Heart left ventricle (tissue), 16 donors: ENCODE measurements at regions not wholly inside any gene's neighbourhood (a gene's known extent, or its start where the extent isn't known, plus 50 kb on each side); places are given as distances from the start of the nearest gene placed in this dataset.

Experiments used
- ATAC-seq, 4 donors: fragments of 200-7000 bp; cut with Tn5 transposase; one replicate each; pipeline ENCODE4 v1.9.1; 2020 to 2022; ENCODE audit warnings: moderate library complexity in 4 of 4, mild to moderate bottlenecking in 3 of 4, moderate number of reproducible peaks in 1 of 4
- DNase-seq, 5 donors: peaks; one replicate each; pipeline ENCODE4 v3.0.0-alpha.2; 2020
- H3K27ac ChIP-seq, 12 donors: fragments of 200-600 bp; sonication (generic) in 4 of 12; one replicate each; pipeline versions ENCODE4 v1.5.0 to v1.8.0; 2016 to 2022; ENCODE audit warnings: mild to moderate bottlenecking in 2 of 12
- H3K27me3 ChIP-seq, 9 donors: fragments of 200-600 bp; sonication (generic) in 2 of 9; one replicate each; pipeline versions ENCODE4 v1.5.1 to v1.8.0; 2016 to 2022; ENCODE audit warnings: mild to moderate bottlenecking in 3 of 9
- H3K36me3 ChIP-seq, 9 donors: fragments of 200-600 bp; sonication (generic) in 2 of 9; one replicate each; pipeline versions ENCODE4 v1.5.0 to v1.8.0; 2018 to 2022; ENCODE audit warnings: mild to moderate bottlenecking in 2 of 9
- H3K4me1 ChIP-seq, 12 donors: fragments of 200-600 bp; sonication (generic) in 4 of 12; one replicate each; pipeline versions ENCODE4 v1.5.0 to v1.8.0; 2016 to 2022; ENCODE audit warnings: mild to moderate bottlenecking in 3 of 12
- H3K4me3 ChIP-seq, 12 donors: fragments of 200-600 bp; sonication (generic) in 4 of 12; one replicate each; pipeline versions ENCODE4 v1.5.0 to v1.8.0; 2017 to 2022; ENCODE audit warnings: mild to moderate bottlenecking in 9 of 12, moderate library complexity in 4 of 12
- H3K9me3 ChIP-seq, 12 donors: fragments of 200-600 bp; sonication (generic) in 4 of 12; one replicate each; pipeline versions ENCODE4 v1.5.0 to v1.8.0; 2016 to 2022; ENCODE audit warnings: mild to moderate bottlenecking in 1 of 12
- CTCF ChIP-seq, 12 donors: fragments of 200-600 bp; sonication (generic) in 4 of 12; IDR thresholded peaks; one replicate each; pipeline versions ENCODE4 v1.5.0 to v1.8.0; 2018 to 2022; ENCODE audit warnings: antibody characterized with exemption in 12 of 12, mild to moderate bottlenecking in 5 of 12
- POLR2A ChIP-seq, 2 donors: fragments of 450-650 bp; IDR thresholded peaks; one replicate each; pipeline ENCODE4 v1.6.1; 2017; ENCODE audit warnings: antibody characterized with exemption in 2 of 2, mild to moderate bottlenecking in 2 of 2, moderate library complexity in 2 of 2
- WGBS, 4 donors: extraction: QIAGEN DNeasy Blood & Tissue Kit in 2 of 4; methylation state at CpG; one replicate each; pipeline versions ENCODE4 v1.1.5 to v1.1.7; 2013 to 2018; 5-methylcytosine and 5-hydroxymethylcytosine counted together
- intact Hi-C, 10 donors: fragments of 100-400 bp; cut with DNase I; formaldehyde crosslinking; loops; one replicate each; pipeline versions ENCODE4 v1.11.1 to v1.14.2; 2022
- donor health status: ischemic (EF 13 %, LVEDD 7.1; RV severe dilation, severe dysfunction).
- donor health status: healthy with polysubstance abuse.
- donor health status: DM: no; HTN: yes; CAD: no.
- donor health status: DM: no; HTN: no; CAD: no.
- donor health status: ischemic (EF 25% LVEDD 6.9; RV normal size, moderate dysfunction).
- donor health status: ischemic (EF 25% LVEDD 5.7; RV mildly dilated, moderate dysfunction).
- donor health status: healthy.
- donor health status: DM: yes; HTN: yes; CAD: no.
- donor health status: ischemic (EF 35%, LVEDD 5.7; RV mildly dilated, moderate dysfunction).
- donor health status: nonischemic (EF 11% LVEDD 7.7; RV severe dilation, severe dysfunction).
- donor health status: DM: yes; HTN: yes; CAD: no.
- donor health status: PGD.
- donor health status: ischemic (EF 29% LVEDD 5.4; RV normal size, mild dysfunction).
- donor health status: nonischemic (EF 23%, LVEDD 6.1; RV moderate dilation, normal function).

GRCh38 chr5:166947045-166947444 is 1344.4 kb upstream of the WWC1 start:
- intact Hi-C loops: no loop called here
- H3K27ac ChIP-seq: no peak overlapping the region
- no peak for ATAC-seq

GRCh38 chr5:166948679-166949078 is 1342.8 kb upstream of the WWC1 start:
- H3K9me3 ChIP-seq: peaks cover 0 to 3% (median 0%) of the 10 kb centered on the region in 12 donors
- no peaks in the 10 kb centered on the region for H3K4me1 ChIP-seq
- DNase-seq: no peak
- H3K27me3 ChIP-seq: no peaks in the 10 kb centered on the region
- no peak for ATAC-seq
- TF ChIP-seq CTCF (IDR thresholded peaks at IDR 0.05): no peak
- TF ChIP-seq POLR2A (IDR thresholded peaks at IDR 0.05): no peak
- WGBS, 4 donors: 82 to 88% (median 83%) methylated on average over 3 of the region's 3 CpGs
- no peaks in the 10 kb centered on the region for H3K36me3 ChIP-seq
- intact Hi-C loops: no loop called here
- no peak overlapping the region for H3K27ac ChIP-seq
- no peak overlapping the region for H3K4me3 ChIP-seq

More at GRCh38 chr5:166947045-166947444, 1344.4 kb upstream of the WWC1 start:
- Histone ChIP-seq H3K4me3 (no peak overlapping the region), H3K9me3 (peaks cover 0 to 17% (median 2%) of the 10 kb centered on the region in 12 donors), H3K27me3 (no peaks in the 10 kb centered on the region), H3K4me1 (no peaks in the 10 kb centered on the region), H3K36me3 (no peaks in the 10 kb centered on the region)
- TF ChIP-seq POLR2A (IDR thresholded peaks at IDR 0.05) (no peak), CTCF (IDR thresholded peaks at IDR 0.05) (no peak)
- 87 to 93% (median 91%) methylated on average over 14 of the region's 14 CpGs for whole genome bisulfite sequencing, 4 donors
- no peak for DNase-seq

- no peak overlapping the region for H3K27ac ChIP-seq
- no peaks in the 10 kb centered on the region for H3K4me1 ChIP-seq
- WGBS, 4 donors: 40 to 53% (median 45%) methylated on average over 4 of the region's 4 CpGs
- DNase-seq (no peak), ATAC-seq (no peak)
- H3K4me3 ChIP-seq: no peak overlapping the region
- no peaks in the 10 kb centered on the region for H3K27me3 ChIP-seq
- intact Hi-C loops: no loop called here
- no peaks in the 10 kb centered on the region for H3K36me3 ChIP-seq
- no peaks in the 10 kb centered on the region for H3K9me3 ChIP-seq
- TF ChIP-seq CTCF (IDR thresholded peaks at IDR 0.05) (no peak), POLR2A (IDR thresholded peaks at IDR 0.05) (no peak)
These were observed 1339.4 kb upstream of the WWC1 start for GRCh38 chr5:166952048-166952447.

GRCh38 chr5:166957782-166958181 is 1333.7 kb upstream of the WWC1 start:
- intact Hi-C loops: no loop called here
- ATAC-seq (no peak), DNase-seq (no peak)
- Histone ChIP-seq H3K4me3 (no peak overlapping the region), H3K27me3 (no peaks in the 10 kb centered on the region), H3K9me3 (peaks cover 0 to 11% (median 0%) of the 10 kb centered on the region in 12 donors), H3K27ac (no peak overlapping the region), H3K36me3 (no peaks in the 10 kb centered on the region), H3K4me1 (peaks cover 0 to 2% (median 0%) of the 10 kb centered on the region in 12 donors)
- WGBS, 4 donors: 76 to 93% (median 84%) methylated on average over 3 of the region's 3 CpGs
- no peak for TF ChIP-seq POLR2A (IDR thresholded peaks at IDR 0.05)
- TF ChIP-seq CTCF (IDR thresholded peaks at IDR 0.05): no peak
